Fibroblast of the aortic adventitia (primary cell): ENCODE measurements at regions not wholly inside any gene's neighbourhood (a gene's known extent, or its start where the extent isn't known, plus 50 kb on each side); places are given as distances from the start of the nearest gene placed in this dataset.

ENCODE experiments used
- DNase-seq: peaks from one replicate; pipeline ENCODE4 v3.0.0-alpha.2; 2010; ENCODE audit warnings: low read depth
- H3K4me3 ChIP-seq: 2 replicates; pipeline ENCODE4 v1.5.1; 2011; ENCODE audit warnings: low read depth, mild to moderate bottlenecking, control low read depth, low read length, moderate library complexity
- CTCF ChIP-seq: IDR thresholded peaks from 2 replicates; pipeline ENCODE4 v1.5.1; 2011; ENCODE audit warnings: mild to moderate bottlenecking, low read length, control low read depth, inconsistent platforms; ENCODE audit not compliant: insufficient read depth

- peak; percentile 55 for DNase-seq
- H3K4me3 ChIP-seq = no peak overlapping the region
- no peak for TF ChIP-seq CTCF
These were observed 196.9 kb upstream of the UBL3 start for GRCh38 chr13:30047154-30047874.

- DNase-seq = peak; percentile 71
- TF ChIP-seq CTCF = no peak
- no peak overlapping the region for H3K4me3 ChIP-seq
These were observed 195.7 kb upstream of the UBL3 start for GRCh38 chr13:30045916-30046704.

- no peak for TF ChIP-seq CTCF
- H3K4me3 ChIP-seq = no peak overlapping the region
- DNase-seq = no peak
These were observed 194.5 kb upstream of the UBL3 start for GRCh38 chr13:30044932-30045331.

GRCh38 chr13:30043631-30043925, 193.2 kb upstream of the UBL3 start:
- H3K4me3 ChIP-seq = no peak overlapping the region
- DNase-seq = no peak
- no peak for TF ChIP-seq CTCF

- DNase-seq = no peak
- no peak for TF ChIP-seq CTCF
- H3K4me3 ChIP-seq = no peak overlapping the region
These were observed 192.6 kb upstream of the UBL3 start for GRCh38 chr13:30042891-30043630.

- H3K4me3 ChIP-seq = no peak overlapping the region
- no peak for DNase-seq
- TF ChIP-seq CTCF = no peak
These were observed 191.9 kb upstream of the UBL3 start for GRCh38 chr13:30042272-30042671.
